ENCODE measurements at regions not wholly inside any gene's neighbourhood (a gene's known extent, or its start where the extent isn't known, plus 50 kb on each side); places are given as distances from the start of the nearest gene placed in this dataset.

GRCh38 chr10:105868935-105869334 lies 1227.8 kb downstream of the SORCS3 start:
- H3K4me3 ChIP-seq (ENCODE audit: low read depth, low read length) = no peak overlapping the region
- DNase-seq (ENCODE audit: low read depth) = no peak
- TF ChIP-seq, protein P1, sequence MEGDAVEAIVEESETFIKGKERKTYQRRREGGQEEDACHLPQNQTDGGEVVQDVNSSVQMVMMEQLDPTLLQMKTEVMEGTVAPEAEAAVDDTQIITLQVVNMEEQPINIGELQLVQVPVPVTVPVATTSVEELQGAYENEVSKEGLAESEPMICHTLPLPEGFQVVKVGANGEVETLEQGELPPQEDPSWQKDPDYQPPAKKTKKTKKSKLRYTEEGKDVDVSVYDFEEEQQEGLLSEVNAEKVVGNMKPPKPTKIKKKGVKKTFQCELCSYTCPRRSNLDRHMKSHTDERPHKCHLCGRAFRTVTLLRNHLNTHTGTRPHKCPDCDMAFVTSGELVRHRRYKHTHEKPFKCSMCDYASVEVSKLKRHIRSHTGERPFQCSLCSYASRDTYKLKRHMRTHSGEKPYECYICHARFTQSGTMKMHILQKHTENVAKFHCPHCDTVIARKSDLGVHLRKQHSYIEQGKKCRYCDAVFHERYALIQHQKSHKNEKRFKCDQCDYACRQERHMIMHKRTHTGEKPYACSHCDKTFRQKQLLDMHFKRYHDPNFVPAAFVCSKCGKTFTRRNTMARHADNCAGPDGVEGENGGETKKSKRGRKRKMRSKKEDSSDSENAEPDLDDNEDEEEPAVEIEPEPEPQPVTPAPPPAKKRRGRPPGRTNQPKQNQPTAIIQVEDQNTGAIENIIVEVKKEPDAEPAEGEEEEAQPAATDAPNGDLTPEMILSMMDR (conservative IDR thresholded peaks at IDR 0.05; ENCODE audit: low read depth, low read length) = no peak

- no peak overlapping the region for H3K4me3 ChIP-seq (ENCODE audit: low read depth, low read length)
- DNase-seq (ENCODE audit: low read depth) = no peak
- TF ChIP-seq, protein P1 (conservative IDR thresholded peaks at IDR 0.05; ENCODE audit: low read depth, low read length) = no peak
Measured at GRCh38 chr10:105864854-105865253, 1223.8 kb downstream of the SORCS3 start.

- TF ChIP-seq, protein P1 (conservative IDR thresholded peaks at IDR 0.05; ENCODE audit: low read depth, low read length) = no peak
Measured at GRCh38 chr10:105857268-105858264, 1216.5 kb downstream of the SORCS3 start.

GRCh38 chr10:105855791-105856190 lies 1214.7 kb downstream of the SORCS3 start:
- DNase-seq (ENCODE audit: low read depth) = no peak
- TF ChIP-seq, protein P1 (conservative IDR thresholded peaks at IDR 0.05; ENCODE audit: low read depth, low read length) = no peak

More at GRCh38 chr10:105857268-105858264, 1216.5 kb downstream of the SORCS3 start:
- H3K4me3 ChIP-seq (ENCODE audit: low read depth, low read length) = no peak overlapping the region
- DNase-seq (ENCODE audit: low read depth) = no peak

DNA sequence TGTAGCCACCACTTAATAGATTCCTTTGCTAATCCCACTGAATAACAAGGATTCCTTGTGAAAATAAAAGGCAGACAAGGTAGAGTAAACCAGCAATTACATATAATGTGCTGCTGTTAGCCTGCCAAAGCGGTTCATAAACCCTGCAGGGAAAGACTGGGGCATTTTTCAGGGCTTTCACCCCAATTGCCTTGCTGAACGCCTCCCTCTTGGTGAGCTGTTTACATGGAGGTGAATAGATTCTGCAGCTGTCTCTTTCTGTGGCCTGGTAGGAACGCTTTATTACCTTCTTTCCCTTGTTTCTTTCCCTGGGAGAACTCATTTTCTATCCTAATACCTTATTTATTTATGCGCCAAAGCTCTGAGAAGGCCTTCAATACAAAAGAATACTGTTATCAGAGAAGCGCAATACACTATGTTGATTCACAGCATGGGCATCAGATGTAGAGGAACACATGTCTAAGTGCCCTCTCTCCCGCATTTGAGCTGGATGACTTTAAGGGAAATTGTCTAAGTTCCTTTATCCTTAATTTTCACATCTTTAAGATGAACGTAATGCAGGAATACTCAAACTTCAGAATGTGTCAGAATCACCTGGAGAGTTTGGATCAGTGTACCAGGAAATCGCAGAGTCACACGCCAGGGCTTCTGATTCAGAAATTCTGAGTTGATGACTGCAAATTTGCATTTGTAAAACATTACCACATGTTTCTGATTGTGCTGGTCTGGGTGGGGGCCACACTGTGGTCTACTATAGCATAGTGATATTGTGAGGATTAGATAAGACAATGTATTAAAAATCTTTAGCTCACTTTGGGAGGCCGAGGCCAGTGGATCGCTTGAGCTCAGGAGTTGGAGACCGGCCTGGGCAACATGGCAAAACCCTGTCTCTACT lies 1203.8 kb downstream of the SORCS3 start:
- no peak for DNase-seq (ENCODE audit: low read depth)
- TF ChIP-seq, protein P1 (conservative IDR thresholded peaks at IDR 0.05; ENCODE audit: low read depth, low read length) = no peak
- H3K4me3 ChIP-seq (ENCODE audit: low read depth, low read length) = no peak overlapping the region

More at GRCh38 chr10:105855791-105856190, 1214.7 kb downstream of the SORCS3 start:
- H3K4me3 ChIP-seq (ENCODE audit: low read depth, low read length) = no peak overlapping the region

- TF ChIP-seq, protein P1 (conservative IDR thresholded peaks at IDR 0.05; ENCODE audit: low read depth, low read length) = no peak
- no peak for DNase-seq (ENCODE audit: low read depth)
- no peak overlapping the region for H3K4me3 ChIP-seq (ENCODE audit: low read depth, low read length)
Measured at GRCh38 chr10:105844241-105844640, 1203.2 kb downstream of the SORCS3 start.
